ENCODE measurements at regions not wholly inside any gene's neighbourhood (a gene's known extent, or its start where the extent isn't known, plus 50 kb on each side); places are given as distances from the start of the nearest gene placed in this dataset.

- Histone ChIP-seq H3K36me3 (replicated peaks) (no peaks in the 10 kb centered on the region), H3K27ac (no peak overlapping the region), H3K4me3 (ENCODE audit: low read depth, low read length) (no peak overlapping the region), H3K27me3 (replicated peaks) (no peaks in the 10 kb centered on the region)
- DNase-seq, result no peak
- TF ChIP-seq CTCF (IDR thresholded peaks at IDR 0.05; ENCODE audit: low read depth, low read length, missing control alignments), result no peak
- in situ Hi-C loops (cut with HindIII; ENCODE audit: low pct_ligation_motif_present, low sequenced_read_pairs), result no loop called here
Observed at GRCh38 chr1:222107975-222108374, 366.1 kb upstream of the DUSP10 start.

GRCh38 chr1:222107267-222107666 is 365.4 kb upstream of the DUSP10 start:
- in situ Hi-C loops (cut with HindIII; ENCODE audit: low pct_ligation_motif_present, low sequenced_read_pairs), result no loop called here
- no peak for TF ChIP-seq CTCF (IDR thresholded peaks at IDR 0.05; ENCODE audit: low read depth, low read length, missing control alignments)
- no peak for DNase-seq

GRCh38 chr1:222106377-222106776 is 364.5 kb upstream of the DUSP10 start:
- Histone ChIP-seq H3K4me3 (ENCODE audit: low read depth, low read length) (no peak overlapping the region), H3K36me3 (replicated peaks) (no peaks in the 10 kb centered on the region), H3K27ac (no peak overlapping the region), H3K27me3 (replicated peaks) (no peaks in the 10 kb centered on the region)
- TF ChIP-seq CTCF (IDR thresholded peaks at IDR 0.05; ENCODE audit: low read depth, low read length, missing control alignments), result no peak
- no peak for DNase-seq
- in situ Hi-C loops (cut with HindIII; ENCODE audit: low pct_ligation_motif_present, low sequenced_read_pairs), result no loop called here

More at GRCh38 chr1:222107267-222107666, 365.4 kb upstream of the DUSP10 start:
- no peaks in the 10 kb centered on the region for H3K36me3 ChIP-seq (replicated peaks)
- H3K27me3 ChIP-seq (replicated peaks), result no peaks in the 10 kb centered on the region
- H3K4me3 ChIP-seq (ENCODE audit: low read depth, low read length), result no peak overlapping the region
- no peak overlapping the region for H3K27ac ChIP-seq

GRCh38 chr1:222105861-222106260 is 364.0 kb upstream of the DUSP10 start:
- Histone ChIP-seq H3K27ac (no peak overlapping the region), H3K36me3 (replicated peaks) (no peaks in the 10 kb centered on the region), H3K27me3 (replicated peaks) (no peaks in the 10 kb centered on the region), H3K4me3 (ENCODE audit: low read depth, low read length) (no peak overlapping the region)
- DNase-seq, result no peak
- in situ Hi-C loops (cut with HindIII; ENCODE audit: low pct_ligation_motif_present, low sequenced_read_pairs), result no loop called here
- TF ChIP-seq CTCF (IDR thresholded peaks at IDR 0.05; ENCODE audit: low read depth, low read length, missing control alignments), result no peak

- Histone ChIP-seq H3K27ac (no peak overlapping the region), H3K4me3 (ENCODE audit: low read depth, low read length) (no peak overlapping the region), H3K27me3 (replicated peaks) (no peaks in the 10 kb centered on the region), H3K36me3 (replicated peaks) (no peaks in the 10 kb centered on the region)
- no peak for TF ChIP-seq CTCF (IDR thresholded peaks at IDR 0.05; ENCODE audit: low read depth, low read length, missing control alignments)
- in situ Hi-C loops (cut with HindIII; ENCODE audit: low pct_ligation_motif_present, low sequenced_read_pairs), result no loop called here
- DNase-seq, result no peak
Observed at GRCh38 chr1:222105393-222105737, 363.5 kb upstream of the DUSP10 start.

GRCh38 chr1:222104694-222105392 is 363.0 kb upstream of the DUSP10 start:
- no peak for TF ChIP-seq CTCF (IDR thresholded peaks at IDR 0.05; ENCODE audit: low read depth, low read length, missing control alignments)
- H3K27me3 ChIP-seq (replicated peaks), result no peaks in the 10 kb centered on the region
- H3K36me3 ChIP-seq (replicated peaks), result no peaks in the 10 kb centered on the region
- no peak overlapping the region for H3K4me3 ChIP-seq (ENCODE audit: low read depth, low read length)
- H3K27ac ChIP-seq, result no peak overlapping the region
- DNase-seq, result no peak
- in situ Hi-C loops (cut with HindIII; ENCODE audit: low pct_ligation_motif_present, low sequenced_read_pairs), result no loop called here

All from brain microvascular endothelial cell (primary cell).